ENCODE measurements at regions not wholly inside any gene's neighbourhood (a gene's known extent, or its start where the extent isn't known, plus 50 kb on each side); places are given as distances from the start of the nearest gene placed in this dataset.

GRCh38 chr9:84393266-84393950 lies 52.9 kb upstream of the SLC28A3 start:
- DNase-seq: no peak

GRCh38 chr9:84394036-84394435 lies 53.5 kb upstream of the SLC28A3 start:
- DNase-seq: no peak

GRCh38 chr9:84397151-84397728 lies 56.7 kb upstream of the SLC28A3 start:
- peak; percentile 65 for DNase-seq

GRCh38 chr9:84397822-84398221 lies 57.3 kb upstream of the SLC28A3 start:
- no peak for DNase-seq

- DNase-seq: no peak
These were observed 62.0 kb upstream of the SLC28A3 start for GRCh38 chr9:84402517-84402916.

GRCh38 chr9:84403288-84403687 lies 62.7 kb upstream of the SLC28A3 start:
- no peak for DNase-seq

GRCh38 chr9:84404095-84404686 lies 63.6 kb upstream of the SLC28A3 start:
- DNase-seq: no peak

- DNase-seq: no peak
These were observed 65.1 kb upstream of the SLC28A3 start for GRCh38 chr9:84405667-84406066.

GRCh38 chr9:84408416-84408815 lies 67.9 kb upstream of the SLC28A3 start:
- no peak for DNase-seq

GRCh38 chr9:84411683-84412267 lies 71.2 kb upstream of the SLC28A3 start:
- no peak for DNase-seq

GRCh38 chr9:84412654-84413053 lies 72.1 kb upstream of the SLC28A3 start:
- no peak for DNase-seq

- DNase-seq: no peak
These were observed 72.7 kb upstream of the SLC28A3 start for GRCh38 chr9:84413301-84413700.

GRCh38 chr9:84419031-84419602 lies 78.6 kb upstream of the SLC28A3 start:
- no peak for DNase-seq

- no peak for DNase-seq
These were observed 84.4 kb upstream of the SLC28A3 start for GRCh38 chr9:84424931-84425330.

GRCh38 chr9:84432746-84433145 lies 92.2 kb upstream of the SLC28A3 start:
- no peak for DNase-seq

- DNase-seq: no peak
These were observed 95.3 kb upstream of the SLC28A3 start for GRCh38 chr9:84435902-84436301.

- DNase-seq: no peak
These were observed 96.0 kb upstream of the SLC28A3 start for GRCh38 chr9:84436386-84437109.

- no peak for DNase-seq
These were observed 97.8 kb upstream of the SLC28A3 start for GRCh38 chr9:84438391-84438790.

- no peak for DNase-seq
These were observed 98.7 kb upstream of the SLC28A3 start for GRCh38 chr9:84439250-84439649.

- DNase-seq: no peak
These were observed 102.2 kb upstream of the SLC28A3 start for GRCh38 chr9:84442712-84443111.

GRCh38 chr9:84445737-84446136 lies 105.2 kb upstream of the SLC28A3 start:
- DNase-seq: no peak

GRCh38 chr9:84447305-84447704 lies 106.7 kb upstream of the SLC28A3 start:
- DNase-seq: no peak

GRCh38 chr9:84450029-84450428 lies 109.5 kb upstream of the SLC28A3 start:
- DNase-seq: no peak
